Kidney (tissue), 13 donors: ENCODE measurements at regions not wholly inside any gene's neighbourhood (a gene's known extent, or its start where the extent isn't known, plus 50 kb on each side); places are given as distances from the start of the nearest gene placed in this dataset.
"Not testable (repeated sequence)": the region's sequence is repeated elsewhere in the genome, so short reads cannot be mapped to it uniquely, and the experiment has no call there.

Experiments
- DNase-seq, 5 donors: peaks; one replicate each; pipeline ENCODE4 v3.0.0-alpha.2; 2013 to 2020
- FAIRE-seq: peaks from 2 replicates; lab custom pipeline; 2012; peaks lifted over from hg19 to GRCh38; lab: Jason Lieb, UNC
- H3K27ac ChIP-seq, 2 donors: one replicate each; pipeline ENCODE4 v1.7.0; 2013; ENCODE audit warnings: low read depth in 2 of 2, low read length in 2 of 2, inconsistent platforms in 1 of 2
- H3K27me3 ChIP-seq: one replicate; pipeline ENCODE4 v1.7.1; 2013; ENCODE audit warnings: low read length, inconsistent platforms; ENCODE audit not compliant: control insufficient read depth, insufficient read depth
- H3K36me3 ChIP-seq, 3 donors: one replicate each; pipeline versions ENCODE4 v1.7.0 to v1.7.1; 2013; ENCODE audit warnings: low read length in 3 of 3, control low read depth in 1 of 3, inconsistent platforms in 1 of 3; ENCODE audit not compliant: insufficient read depth in 3 of 3, control insufficient read depth in 2 of 3
- H3K4me1 ChIP-seq, 3 donors: one replicate each; pipeline versions ENCODE4 v1.7.0 to v1.7.1; 2013; ENCODE audit warnings: low read length in 3 of 3, inconsistent platforms in 1 of 3, low read depth in 1 of 3; ENCODE audit not compliant: control insufficient read depth in 2 of 3, insufficient read depth in 2 of 3
- H3K4me3 ChIP-seq, 3 donors: one replicate each; pipeline versions ENCODE4 v1.7.0 to v1.8.1; 2013; ENCODE audit warnings: low read length in 3 of 3, control low read depth in 1 of 3, inconsistent platforms in 1 of 3
- H3K9ac ChIP-seq, 3 donors: one replicate each; pipeline versions ENCODE4 v1.7.0 to v1.7.1; 2013; ENCODE audit warnings: low read length in 3 of 3, control low read depth in 1 of 3, inconsistent platforms in 1 of 3
- H3K9me3 ChIP-seq, 3 donors: one replicate each; pipeline versions ENCODE4 v1.7.0 to v1.7.1; 2013; ENCODE audit warnings: low read length in 3 of 3, control low read depth in 1 of 3, inconsistent platforms in 1 of 3; ENCODE audit not compliant: control insufficient read depth in 2 of 3, insufficient read depth in 1 of 3
- intact Hi-C: fragments of 100-400 bp; cut with DNase I; formaldehyde crosslinking; loops from one replicate; pipeline ENCODE4 v1.11.1; 2022
- TF ChIP-seq, protein P1 (sequence below): IDR thresholded peaks from 3 replicates; pipeline ENCODE4 v1.5.1; 2012; ENCODE audit warnings: mild to moderate bottlenecking, moderate library complexity, borderline replicate concordance; ENCODE audit not compliant: insufficient read depth; ENCODE audit errors: extremely low read depth
- donor health status: control.
- donor health status: control.
- donor health status: control.
- donor health status: control.
- donor health status: control.
- donor health status: DM: yes; HTN: yes; CAD: no.
- donor health status: Normal renal cell carcinoma (clear cell type).

DNA sequence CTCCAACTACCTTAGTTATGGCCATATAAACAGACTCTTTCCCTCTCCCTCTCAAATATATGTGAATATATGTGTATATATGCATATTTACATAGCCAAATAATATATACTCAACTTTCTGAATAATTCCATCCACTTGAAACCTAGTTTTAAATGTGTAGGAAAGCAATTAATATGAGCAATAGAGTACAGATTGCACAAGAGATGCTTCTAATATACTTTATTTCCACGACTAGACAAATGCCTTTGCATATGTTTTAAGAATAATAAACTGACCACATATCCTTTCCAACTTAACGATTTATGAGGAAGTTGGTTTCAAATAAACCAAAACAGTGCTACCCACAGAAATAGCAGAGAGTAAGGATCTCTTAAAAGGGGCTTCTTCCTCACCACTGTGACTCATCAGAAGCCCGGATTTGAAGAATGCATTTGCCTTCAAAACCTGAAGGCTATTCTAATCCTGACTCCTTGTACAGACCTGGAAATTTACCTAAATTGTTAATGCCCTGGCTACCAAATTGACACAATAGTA, 266.3 kb downstream of the AHR start:
- FAIRE-seq (no peak), DNase-seq (no peak)
- intact Hi-C loops: no loop called here
- Histone ChIP-seq H3K4me3 (no peak overlapping the region), H3K4me1 (no peaks in the 10 kb centered on the region), H3K36me3 (no peaks in the 10 kb centered on the region), H3K27ac (no peak overlapping the region), H3K9ac (no peak overlapping the region), H3K9me3 (peaks cover 0 to 2% (median 0%) of the 10 kb centered on the region in 3 donors), H3K27me3 (no peaks in the 10 kb centered on the region)
- TF ChIP-seq, protein P1, sequence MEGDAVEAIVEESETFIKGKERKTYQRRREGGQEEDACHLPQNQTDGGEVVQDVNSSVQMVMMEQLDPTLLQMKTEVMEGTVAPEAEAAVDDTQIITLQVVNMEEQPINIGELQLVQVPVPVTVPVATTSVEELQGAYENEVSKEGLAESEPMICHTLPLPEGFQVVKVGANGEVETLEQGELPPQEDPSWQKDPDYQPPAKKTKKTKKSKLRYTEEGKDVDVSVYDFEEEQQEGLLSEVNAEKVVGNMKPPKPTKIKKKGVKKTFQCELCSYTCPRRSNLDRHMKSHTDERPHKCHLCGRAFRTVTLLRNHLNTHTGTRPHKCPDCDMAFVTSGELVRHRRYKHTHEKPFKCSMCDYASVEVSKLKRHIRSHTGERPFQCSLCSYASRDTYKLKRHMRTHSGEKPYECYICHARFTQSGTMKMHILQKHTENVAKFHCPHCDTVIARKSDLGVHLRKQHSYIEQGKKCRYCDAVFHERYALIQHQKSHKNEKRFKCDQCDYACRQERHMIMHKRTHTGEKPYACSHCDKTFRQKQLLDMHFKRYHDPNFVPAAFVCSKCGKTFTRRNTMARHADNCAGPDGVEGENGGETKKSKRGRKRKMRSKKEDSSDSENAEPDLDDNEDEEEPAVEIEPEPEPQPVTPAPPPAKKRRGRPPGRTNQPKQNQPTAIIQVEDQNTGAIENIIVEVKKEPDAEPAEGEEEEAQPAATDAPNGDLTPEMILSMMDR: no peak

DNA sequence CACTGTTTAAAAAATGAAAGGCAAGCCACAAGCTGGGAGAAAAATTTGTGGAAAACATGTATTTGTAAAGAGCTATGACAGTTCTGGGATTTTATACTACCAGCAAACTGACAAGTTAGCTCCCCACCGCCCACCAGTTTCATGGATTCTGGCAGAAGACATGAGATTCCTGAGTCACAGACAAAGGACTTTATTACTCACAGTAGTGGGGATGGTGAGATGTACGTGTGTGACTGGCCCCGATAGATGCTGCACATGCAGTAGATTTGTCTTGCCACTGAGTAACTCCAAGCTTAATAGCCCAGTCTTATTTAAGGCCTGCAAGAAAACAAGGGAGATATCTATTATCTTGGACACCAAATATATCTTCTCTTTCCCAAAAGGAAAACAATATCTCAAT, 281.7 kb downstream of the AHR start:
- Histone ChIP-seq H3K4me3 (no peak overlapping the region), H3K27me3 (no peaks in the 10 kb centered on the region), H3K9me3 (peaks cover 0 to 15% (median 6%) of the 10 kb centered on the region in 3 donors), H3K36me3 (no peaks in the 10 kb centered on the region), H3K4me1 (no peaks in the 10 kb centered on the region), H3K9ac (no peak overlapping the region), H3K27ac (no peak overlapping the region)
- no peak for FAIRE-seq
- intact Hi-C loops: no loop called here
- DNase-seq: no peak
- TF ChIP-seq, protein P1: no peak

DNA sequence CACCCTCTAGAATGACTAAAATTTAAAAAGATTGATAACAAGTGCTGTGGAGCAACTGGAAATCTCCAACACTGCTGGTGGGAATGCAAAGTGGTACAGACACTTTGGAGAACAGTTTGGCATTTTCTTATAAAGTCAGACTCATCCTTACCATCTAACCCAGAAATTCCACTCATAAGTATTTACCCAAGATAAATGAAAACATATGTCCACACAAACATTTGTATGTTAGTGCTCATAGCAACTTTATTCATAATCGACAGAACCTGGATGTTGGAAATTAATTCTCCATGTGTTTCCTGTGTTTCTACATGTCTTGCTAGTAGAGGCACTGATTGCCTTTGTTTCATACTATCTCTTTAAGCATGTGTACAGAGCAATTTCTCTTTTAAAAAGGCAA, 282.4 kb downstream of the AHR start:
- FAIRE-seq: no peak
- Histone ChIP-seq H3K27ac (no peak overlapping the region), H3K9me3 (peaks cover 0 to 15% (median 6%) of the 10 kb centered on the region in 3 donors), H3K36me3 (no peaks in the 10 kb centered on the region), H3K4me3 (no peak overlapping the region), H3K27me3 (no peaks in the 10 kb centered on the region), H3K9ac (no peak overlapping the region), H3K4me1 (no peaks in the 10 kb centered on the region)
- DNase-seq: no peak
- TF ChIP-seq, protein P1: no peak
- intact Hi-C loops: no loop called here

DNA sequence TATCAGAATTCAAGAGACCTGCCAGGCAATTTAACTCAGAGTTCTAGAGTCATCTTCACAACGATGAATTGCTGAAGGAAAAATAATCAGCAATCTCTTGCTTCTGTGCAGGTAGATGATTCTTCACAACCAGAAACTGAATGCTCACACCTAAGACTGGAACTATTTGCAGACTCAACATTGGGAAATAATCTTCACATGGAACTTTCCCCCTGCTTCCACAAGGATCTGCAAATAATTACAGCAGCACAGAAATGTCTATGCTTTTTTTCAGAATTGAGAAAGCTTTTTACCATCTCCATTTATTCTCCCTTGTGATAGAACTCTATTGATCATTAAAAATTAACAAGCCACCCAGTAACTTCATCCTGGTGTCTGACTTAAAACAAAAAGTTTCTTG, 282.8 kb downstream of the AHR start:
- no peaks in the 10 kb centered on the region for H3K36me3 ChIP-seq
- no peak for DNase-seq
- no peak overlapping the region for H3K4me3 ChIP-seq
- H3K9ac ChIP-seq: no peak overlapping the region
- no peaks in the 10 kb centered on the region for H3K27me3 ChIP-seq
- intact Hi-C loops: no loop called here
- H3K9me3 ChIP-seq: peaks cover 0 to 15% (median 6%) of the 10 kb centered on the region in 3 donors
- TF ChIP-seq, protein P1: no peak
- no peak for FAIRE-seq
- H3K4me1 ChIP-seq: no peaks in the 10 kb centered on the region
- no peak overlapping the region for H3K27ac ChIP-seq

DNA sequence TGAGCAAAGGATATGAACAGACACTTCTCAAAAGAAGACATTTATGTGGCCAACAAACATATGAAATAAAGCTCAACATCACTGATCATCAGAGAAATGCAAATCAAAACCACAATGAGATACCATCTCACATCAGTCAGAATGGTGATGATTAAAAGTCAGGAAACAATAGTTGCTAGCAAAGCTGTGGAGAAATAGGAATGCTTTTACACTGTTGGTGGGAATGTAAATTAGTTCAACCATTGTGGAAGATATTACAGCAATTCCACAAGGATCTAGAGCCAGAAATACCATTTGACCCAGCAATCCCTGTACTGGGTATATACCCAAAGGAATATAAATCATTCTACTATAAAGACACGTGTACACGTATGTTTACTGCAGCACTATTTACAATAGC, 284.2 kb downstream of the AHR start:
- H3K4me1 ChIP-seq, FAIRE-seq, H3K27me3 ChIP-seq, H3K9ac ChIP-seq, DNase-seq, H3K36me3 ChIP-seq, intact Hi-C loops, H3K4me3 ChIP-seq, H3K9me3 ChIP-seq, H3K27ac ChIP-seq: not testable (repeated sequence)
